OCI-LY3 (cell line): ENCODE measurements at regions not wholly inside any gene's neighbourhood (a gene's known extent, or its start where the extent isn't known, plus 50 kb on each side); places are given as distances from the start of the nearest gene placed in this dataset.

Experiments used
- H2AFZ ChIP-seq: fragments of 200-600, 300-600 bp; shearing (Covaris generic); 2 replicates; pipeline ENCODE4 v1.6.0; 2014; ENCODE audit warnings: antibody characterized with exemption, low read depth, low read length
- H3K27ac ChIP-seq: fragments of 200-600, 300-600 bp; sonication (generic); 2 replicates; pipeline ENCODE4 v1.5.1; 2014; ENCODE audit warnings: mild to moderate bottlenecking, low read length, moderate library complexity, mixed read lengths
- H3K27me3 ChIP-seq: fragments of 200-600, 300-600 bp; sonication (generic); 2 replicates; pipeline ENCODE4 v1.6.1; 2014; ENCODE audit warnings: low read depth, low read length, mixed read lengths
- H3K36me3 ChIP-seq: fragments of 200-600, 300-600 bp; sonication (generic); replicated peaks from 2 replicates; pipeline ENCODE3; 2014; ENCODE audit warnings: low read depth, low read length, mixed read lengths
- H3K4me1 ChIP-seq: fragments of 300-600, 200-600 bp; sonication (generic); 2 replicates; pipeline ENCODE4 v1.6.1; 2014; ENCODE audit warnings: low read length, mixed read lengths
- H3K4me2 ChIP-seq: fragments of 200-600, 300-600 bp; sonication (generic); 2 replicates; pipeline ENCODE4 v1.6.1; 2014; ENCODE audit warnings: low read length, mixed read lengths
- H3K4me3 ChIP-seq: fragments of 300-600, 200-600 bp; sonication (generic); 2 replicates; pipeline ENCODE4 v1.5.1; 2014; ENCODE audit warnings: antibody characterized with exemption, mild to moderate bottlenecking, low read length, moderate library complexity
- H3K79me2 ChIP-seq: fragments of 300-600, 200-600 bp; shearing (Covaris generic); 2 replicates; pipeline ENCODE4 v1.6.1; 2014; ENCODE audit warnings: mild to moderate bottlenecking, low read length, mixed read lengths
- H3K9ac ChIP-seq: fragments of 300-600, 200-600 bp; shearing (Covaris generic); 2 replicates; pipeline ENCODE4 v1.6.0; 2014; ENCODE audit warnings: mild to moderate bottlenecking, low read length, moderate library complexity
- H3K9me3 ChIP-seq: fragments of 200-600, 300-600 bp; shearing (Covaris generic); 2 replicates; pipeline ENCODE4 v1.6.1; 2014; ENCODE audit warnings: low read length, mixed read lengths; ENCODE audit not compliant: insufficient read depth
- H4K20me1 ChIP-seq: fragments of 200-600, 300-600 bp; sonication (generic); 2 replicates; pipeline ENCODE4 v1.6.1; 2016; ENCODE audit warnings: low read length, mixed read lengths; ENCODE audit not compliant: insufficient read depth
- EZH2phosphoT487 ChIP-seq: fragments of 200-600 bp; shearing (Covaris generic); IDR thresholded peaks from 2 replicates; pipeline ENCODE4 v1.6.1; 2018; ENCODE audit warnings: antibody characterized with exemption, mixed run types, low read depth
- TF ChIP-seq, protein P1 (sequence below): fragments of 200-600, 300-600 bp; sonication (generic); IDR thresholded peaks from 2 replicates; pipeline ENCODE4 v1.5.1; 2014; ENCODE audit warnings: antibody characterized with exemption, low read length, low read depth

DNA sequence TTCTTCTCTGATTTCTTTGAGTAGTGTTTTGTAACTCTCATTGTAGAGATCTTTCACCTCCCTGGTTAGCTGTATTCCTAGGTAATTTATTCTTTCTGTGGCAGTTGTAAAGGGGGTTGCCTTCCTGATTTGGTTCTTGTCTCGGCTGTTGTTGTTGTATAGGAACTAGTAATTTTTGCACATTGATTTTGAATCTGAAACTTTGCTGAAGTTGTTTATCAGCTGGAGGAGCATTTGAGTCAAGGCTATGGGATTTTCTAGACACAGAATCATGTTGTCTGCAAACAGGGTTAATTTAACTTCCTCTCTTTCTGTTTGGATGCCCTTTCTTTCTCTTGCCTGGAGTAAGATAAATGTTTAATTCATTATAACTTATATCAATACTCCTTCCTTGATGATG, 86.4 kb downstream of the OLIG3 start:
- TF ChIP-seq, protein P1, sequence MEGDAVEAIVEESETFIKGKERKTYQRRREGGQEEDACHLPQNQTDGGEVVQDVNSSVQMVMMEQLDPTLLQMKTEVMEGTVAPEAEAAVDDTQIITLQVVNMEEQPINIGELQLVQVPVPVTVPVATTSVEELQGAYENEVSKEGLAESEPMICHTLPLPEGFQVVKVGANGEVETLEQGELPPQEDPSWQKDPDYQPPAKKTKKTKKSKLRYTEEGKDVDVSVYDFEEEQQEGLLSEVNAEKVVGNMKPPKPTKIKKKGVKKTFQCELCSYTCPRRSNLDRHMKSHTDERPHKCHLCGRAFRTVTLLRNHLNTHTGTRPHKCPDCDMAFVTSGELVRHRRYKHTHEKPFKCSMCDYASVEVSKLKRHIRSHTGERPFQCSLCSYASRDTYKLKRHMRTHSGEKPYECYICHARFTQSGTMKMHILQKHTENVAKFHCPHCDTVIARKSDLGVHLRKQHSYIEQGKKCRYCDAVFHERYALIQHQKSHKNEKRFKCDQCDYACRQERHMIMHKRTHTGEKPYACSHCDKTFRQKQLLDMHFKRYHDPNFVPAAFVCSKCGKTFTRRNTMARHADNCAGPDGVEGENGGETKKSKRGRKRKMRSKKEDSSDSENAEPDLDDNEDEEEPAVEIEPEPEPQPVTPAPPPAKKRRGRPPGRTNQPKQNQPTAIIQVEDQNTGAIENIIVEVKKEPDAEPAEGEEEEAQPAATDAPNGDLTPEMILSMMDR = no peak
- no peak for TF ChIP-seq EZH2phosphoT487
- Histone ChIP-seq H3K36me3 (no peaks in the 10 kb centered on the region), H3K4me1 (peaks cover 4% of the 10 kb centered on the region), H3K4me2 (no peak overlapping the region), H3K27me3 (no peaks in the 10 kb centered on the region), H2AFZ (no peak overlapping the region), H3K4me3 (no peak overlapping the region), H3K79me2 (no peaks in the 10 kb centered on the region), H3K27ac (no peak overlapping the region), H3K9ac (no peak overlapping the region), H4K20me1 (no peaks in the 10 kb centered on the region), H3K9me3 (no peaks in the 10 kb centered on the region)

GRCh38 chr6:137405806-137406205, 88.4 kb downstream of the OLIG3 start:
- TF ChIP-seq, protein P1 = no peak
- no peak for TF ChIP-seq EZH2phosphoT487
- Histone ChIP-seq H3K4me2 (no peak overlapping the region), H3K79me2 (no peaks in the 10 kb centered on the region), H2AFZ (no peak overlapping the region), H3K36me3 (no peaks in the 10 kb centered on the region), H3K4me1 (peaks cover 4% of the 10 kb centered on the region), H3K27ac (no peak overlapping the region), H3K9ac (no peak overlapping the region), H3K4me3 (no peak overlapping the region), H3K27me3 (no peaks in the 10 kb centered on the region), H3K9me3 (no peaks in the 10 kb centered on the region), H4K20me1 (no peaks in the 10 kb centered on the region)

- Histone ChIP-seq H3K4me1 (peaks cover 19% of the 10 kb centered on the region), H3K4me3 (no peak overlapping the region), H3K9ac (no peak overlapping the region), H3K4me2 (no peak overlapping the region), H4K20me1 (no peaks in the 10 kb centered on the region), H2AFZ (no peak overlapping the region), H3K27ac (no peak overlapping the region), H3K36me3 (no peaks in the 10 kb centered on the region), H3K27me3 (no peaks in the 10 kb centered on the region), H3K9me3 (no peaks in the 10 kb centered on the region), H3K79me2 (no peaks in the 10 kb centered on the region)
- no peak for TF ChIP-seq EZH2phosphoT487
- TF ChIP-seq, protein P1 = no peak
These were observed 90.3 kb downstream of the OLIG3 start for GRCh38 chr6:137403855-137404254.

- H3K4me1 ChIP-seq = peaks cover 19% of the 10 kb centered on the region
- no peaks in the 10 kb centered on the region for H3K36me3 ChIP-seq
- H3K9me3 ChIP-seq = no peaks in the 10 kb centered on the region
- H3K79me2 ChIP-seq = no peaks in the 10 kb centered on the region
- H3K4me2 ChIP-seq = no peak overlapping the region
- no peak overlapping the region for H3K4me3 ChIP-seq
- H3K27me3 ChIP-seq = no peaks in the 10 kb centered on the region
- no peak overlapping the region for H3K9ac ChIP-seq
- no peak overlapping the region for H2AFZ ChIP-seq
- TF ChIP-seq, protein P1 = no peak
- no peak for TF ChIP-seq EZH2phosphoT487
- H4K20me1 ChIP-seq = no peaks in the 10 kb centered on the region
- H3K27ac ChIP-seq = no peak overlapping the region
These were observed 90.8 kb downstream of the OLIG3 start for GRCh38 chr6:137403443-137403842.
